Uterus (tissue), 3 donors: ENCODE measurements at regions not wholly inside any gene's neighbourhood (a gene's known extent, or its start where the extent isn't known, plus 50 kb on each side); places are given as distances from the start of the nearest gene placed in this dataset.
"Not testable (repeated sequence)": the region's sequence is repeated elsewhere in the genome, so short reads cannot be mapped to it uniquely, and the experiment has no call there.

Experiments
- DNase-seq, 2 donors: peaks; one replicate each; pipeline ENCODE4 v3.0.0-alpha.2; 2019 to 2020
- H3K27ac ChIP-seq, 2 donors: fragments of 200-600 bp; sonication (generic); 1 replicate in 1 of 2; 2 replicates in 1 of 2; pipeline ENCODE4 v1.5.1; 2016 to 2018
- H3K27me3 ChIP-seq, 2 donors: fragments of 200-600 bp; sonication (generic); one replicate each; pipeline ENCODE4 v1.5.1; 2018 to 2019; ENCODE audit warnings: control low read depth in 1 of 2
- H3K36me3 ChIP-seq, 2 donors: fragments of 200-600 bp; sonication (generic); one replicate each; pipeline ENCODE4 v1.5.1; 2019; ENCODE audit warnings: control low read depth in 1 of 2
- H3K4me1 ChIP-seq, 2 donors: fragments of 200-600 bp; sonication (generic); one replicate each; pipeline ENCODE4 v1.5.1; 2018 to 2019; ENCODE audit warnings: control low read depth in 1 of 2
- H3K4me3 ChIP-seq, 2 donors: fragments of 200-600 bp; sonication (generic); 1 replicate in 1 of 2; 2 replicates in 1 of 2; pipeline ENCODE4 v1.5.1; 2018 to 2019; ENCODE audit warnings: mild to moderate bottlenecking in 1 of 2
- H3K9me3 ChIP-seq, 2 donors: fragments of 200-600 bp; sonication (generic); one replicate each; pipeline ENCODE4 v1.5.1; 2019; ENCODE audit warnings: control low read depth in 1 of 2
- CTCF ChIP-seq, 4 experiments: fragments of 200-600 bp in 2 of 4; fragments of 450-650 bp in 2 of 4; sonication (generic) in 2 of 4; IDR thresholded peaks; one replicate each; pipeline ENCODE4 v1.5.1; 2016 to 2019; ENCODE audit warnings: antibody characterized with exemption in 4 of 4, mild to moderate bottlenecking in 2 of 4, moderate library complexity in 1 of 4
- POLR2A ChIP-seq, 2 donors: fragments of 450-650 bp; IDR thresholded peaks; one replicate each; pipeline ENCODE4 v1.6.1; 2016; ENCODE audit warnings: antibody characterized with exemption in 2 of 2, mild to moderate bottlenecking in 1 of 2, moderate library complexity in 1 of 2
- intact Hi-C: fragments of 100-400 bp; cut with DNase I; formaldehyde crosslinking; loops from one replicate; pipeline ENCODE4 v1.15.1; 2023; ENCODE audit warnings: low total_unique reads
- donor health status: DM: yes; HTN: yes; CAD: no.

GRCh38 chr3:8352475-8352874 is 149.1 kb upstream of the LMCD1 start:
- Histone ChIP-seq H3K27ac (no peak overlapping the region), H3K27me3 (no peaks in the 10 kb centered on the region), H3K4me1 (no peaks in the 10 kb centered on the region), H3K36me3 (no peaks in the 10 kb centered on the region), H3K4me3 (no peak overlapping the region), H3K9me3 (no peaks in the 10 kb centered on the region)
- DNase-seq = no peak
- intact Hi-C loops = no loop called here
- TF ChIP-seq CTCF (IDR thresholded peaks at IDR 0.05) = no peak
- no peak for TF ChIP-seq POLR2A (IDR thresholded peaks at IDR 0.05)

GRCh38 chr3:8353364-8353763 is 148.3 kb upstream of the LMCD1 start:
- Histone ChIP-seq H3K27me3 (no peaks in the 10 kb centered on the region), H3K27ac (no peak overlapping the region), H3K4me1 (no peaks in the 10 kb centered on the region), H3K4me3 (no peak overlapping the region), H3K9me3 (no peaks in the 10 kb centered on the region), H3K36me3 (no peaks in the 10 kb centered on the region)
- DNase-seq = no peak
- no peak for TF ChIP-seq POLR2A (IDR thresholded peaks at IDR 0.05)
- TF ChIP-seq CTCF (IDR thresholded peaks at IDR 0.05) = no peak
- intact Hi-C loops = no loop called here

GRCh38 chr3:8355346-8355745 is 146.3 kb upstream of the LMCD1 start:
- intact Hi-C loops = no loop called here
- TF ChIP-seq CTCF (IDR thresholded peaks at IDR 0.05) (no peak), POLR2A (IDR thresholded peaks at IDR 0.05) (no peak)
- Histone ChIP-seq H3K36me3 (no peaks in the 10 kb centered on the region), H3K27me3 (no peaks in the 10 kb centered on the region), H3K4me3 (no peak overlapping the region), H3K9me3 (no peaks in the 10 kb centered on the region), H3K4me1 (no peaks in the 10 kb centered on the region), H3K27ac (no peak overlapping the region)
- DNase-seq = no peak

GRCh38 chr3:8356066-8356465 is 145.6 kb upstream of the LMCD1 start:
- H3K27me3 ChIP-seq, intact Hi-C loops, H3K4me3 ChIP-seq, DNase-seq, H3K4me1 ChIP-seq, H3K9me3 ChIP-seq, H3K27ac ChIP-seq, H3K36me3 ChIP-seq: not testable (repeated sequence)

GRCh38 chr3:8357859-8358258 is 143.8 kb upstream of the LMCD1 start:
- no peaks in the 10 kb centered on the region for H3K9me3 ChIP-seq
- intact Hi-C loops = no loop called here
- no peak overlapping the region for H3K27ac ChIP-seq
- H3K4me1 ChIP-seq = no peaks in the 10 kb centered on the region
- no peaks in the 10 kb centered on the region for H3K36me3 ChIP-seq
- no peak overlapping the region for H3K4me3 ChIP-seq
- H3K27me3 ChIP-seq = no peaks in the 10 kb centered on the region
- TF ChIP-seq POLR2A (IDR thresholded peaks at IDR 0.05) = no peak
- no peak for TF ChIP-seq CTCF (IDR thresholded peaks at IDR 0.05)
- DNase-seq = no peak

- Histone ChIP-seq H3K27me3 (no peaks in the 10 kb centered on the region), H3K27ac (no peak overlapping the region), H3K4me1 (no peaks in the 10 kb centered on the region), H3K36me3 (no peaks in the 10 kb centered on the region), H3K4me3 (no peak overlapping the region), H3K9me3 (no peaks in the 10 kb centered on the region)
- DNase-seq = no peak
- TF ChIP-seq POLR2A (IDR thresholded peaks at IDR 0.05) (no peak), CTCF (IDR thresholded peaks at IDR 0.05) (no peak)
- intact Hi-C loops = no loop called here
Measured at GRCh38 chr3:8359133-8359532, 142.5 kb upstream of the LMCD1 start.
